ENCODE measurements at regions not wholly inside any gene's neighbourhood (a gene's known extent, or its start where the extent isn't known, plus 50 kb on each side); places are given as distances from the start of the nearest gene placed in this dataset.

DNA sequence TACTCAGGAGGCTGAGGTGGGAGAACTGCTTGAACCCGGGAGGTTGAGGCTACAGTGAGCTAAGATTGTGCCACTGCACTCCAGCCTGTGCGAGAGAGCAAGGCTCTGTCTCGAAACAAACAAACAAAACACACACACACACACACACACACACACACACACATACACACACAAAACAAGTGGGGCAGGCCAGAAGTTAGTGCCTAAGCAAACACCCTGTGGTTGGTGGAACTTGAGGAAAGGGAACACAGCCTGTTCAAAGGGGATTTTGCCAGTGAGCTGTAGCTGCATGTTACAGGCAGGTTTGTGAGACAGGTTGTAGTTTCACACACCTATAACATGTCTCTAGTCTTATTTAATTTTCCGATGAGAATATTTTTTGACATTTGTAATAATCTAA lies 175.3 kb upstream of the CLEC14A start:
- intact Hi-C loops (cut with DNase I): no loop called here
- no peaks in the 10 kb centered on the region for H3K4me1 ChIP-seq (ENCODE audit: control insufficient read depth in 2 of 3, insufficient read depth in 2 of 3, low read depth in 1 of 3, low read length in 3 of 3)
- H3K9me3 ChIP-seq (ENCODE audit: control insufficient read depth in 2 of 3, insufficient read depth in 1 of 3, low read length in 3 of 3): no peaks in the 10 kb centered on the region
- H3K27ac ChIP-seq (ENCODE audit: low read depth in 2 of 2, low read length in 2 of 2): no peak overlapping the region
- no peaks in the 10 kb centered on the region for H3K36me3 ChIP-seq (ENCODE audit: control insufficient read depth in 2 of 3, insufficient read depth in 3 of 3, low read length in 3 of 3)
- H3K27me3 ChIP-seq (ENCODE audit: control insufficient read depth, insufficient read depth, low read length): no peaks in the 10 kb centered on the region
- FAIRE-seq (no peak), DNase-seq (no peak)
- no peak overlapping the region for H3K9ac ChIP-seq (ENCODE audit: low read length in 3 of 3)
- no peak overlapping the region for H3K4me3 ChIP-seq (ENCODE audit: low read length in 3 of 3)
- TF ChIP-seq, protein P1, sequence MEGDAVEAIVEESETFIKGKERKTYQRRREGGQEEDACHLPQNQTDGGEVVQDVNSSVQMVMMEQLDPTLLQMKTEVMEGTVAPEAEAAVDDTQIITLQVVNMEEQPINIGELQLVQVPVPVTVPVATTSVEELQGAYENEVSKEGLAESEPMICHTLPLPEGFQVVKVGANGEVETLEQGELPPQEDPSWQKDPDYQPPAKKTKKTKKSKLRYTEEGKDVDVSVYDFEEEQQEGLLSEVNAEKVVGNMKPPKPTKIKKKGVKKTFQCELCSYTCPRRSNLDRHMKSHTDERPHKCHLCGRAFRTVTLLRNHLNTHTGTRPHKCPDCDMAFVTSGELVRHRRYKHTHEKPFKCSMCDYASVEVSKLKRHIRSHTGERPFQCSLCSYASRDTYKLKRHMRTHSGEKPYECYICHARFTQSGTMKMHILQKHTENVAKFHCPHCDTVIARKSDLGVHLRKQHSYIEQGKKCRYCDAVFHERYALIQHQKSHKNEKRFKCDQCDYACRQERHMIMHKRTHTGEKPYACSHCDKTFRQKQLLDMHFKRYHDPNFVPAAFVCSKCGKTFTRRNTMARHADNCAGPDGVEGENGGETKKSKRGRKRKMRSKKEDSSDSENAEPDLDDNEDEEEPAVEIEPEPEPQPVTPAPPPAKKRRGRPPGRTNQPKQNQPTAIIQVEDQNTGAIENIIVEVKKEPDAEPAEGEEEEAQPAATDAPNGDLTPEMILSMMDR (IDR thresholded peaks at IDR 0.05; ENCODE audit: borderline replicate concordance, extremely low read depth, insufficient read depth): no peak

DNA sequence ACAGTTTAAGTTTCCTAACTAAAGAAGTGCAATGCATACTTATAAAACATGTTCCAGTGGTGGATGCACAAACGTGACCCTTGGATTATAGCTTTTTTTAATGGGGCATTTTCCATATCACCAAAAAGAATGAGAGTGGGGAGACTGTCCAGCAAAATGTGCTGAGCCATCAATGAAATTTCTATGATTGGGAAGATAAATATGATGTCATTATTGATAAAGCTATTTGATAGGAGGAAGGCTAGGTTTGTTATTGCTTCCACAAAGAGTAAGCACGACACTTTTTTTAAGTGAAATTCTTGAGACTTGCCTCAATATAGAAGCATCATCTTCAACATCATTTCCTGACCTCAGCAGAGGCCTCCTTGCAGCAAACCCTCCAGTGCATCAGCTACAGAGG lies 174.6 kb upstream of the CLEC14A start:
- Histone ChIP-seq H3K27me3 (ENCODE audit: control insufficient read depth, insufficient read depth, low read length) (no peaks in the 10 kb centered on the region), H3K36me3 (ENCODE audit: control insufficient read depth in 2 of 3, insufficient read depth in 3 of 3, low read length in 3 of 3) (no peaks in the 10 kb centered on the region), H3K9ac (ENCODE audit: low read length in 3 of 3) (no peak overlapping the region), H3K9me3 (ENCODE audit: control insufficient read depth in 2 of 3, insufficient read depth in 1 of 3, low read length in 3 of 3) (no peaks in the 10 kb centered on the region), H3K4me1 (ENCODE audit: control insufficient read depth in 2 of 3, insufficient read depth in 2 of 3, low read depth in 1 of 3, low read length in 3 of 3) (no peaks in the 10 kb centered on the region), H3K27ac (ENCODE audit: low read depth in 2 of 2, low read length in 2 of 2) (no peak overlapping the region), H3K4me3 (ENCODE audit: low read length in 3 of 3) (no peak overlapping the region)
- no peak for DNase-seq
- no peak for FAIRE-seq
- intact Hi-C loops (cut with DNase I): no loop called here
- TF ChIP-seq, protein P1 (IDR thresholded peaks at IDR 0.05; ENCODE audit: borderline replicate concordance, extremely low read depth, insufficient read depth): no peak

DNA sequence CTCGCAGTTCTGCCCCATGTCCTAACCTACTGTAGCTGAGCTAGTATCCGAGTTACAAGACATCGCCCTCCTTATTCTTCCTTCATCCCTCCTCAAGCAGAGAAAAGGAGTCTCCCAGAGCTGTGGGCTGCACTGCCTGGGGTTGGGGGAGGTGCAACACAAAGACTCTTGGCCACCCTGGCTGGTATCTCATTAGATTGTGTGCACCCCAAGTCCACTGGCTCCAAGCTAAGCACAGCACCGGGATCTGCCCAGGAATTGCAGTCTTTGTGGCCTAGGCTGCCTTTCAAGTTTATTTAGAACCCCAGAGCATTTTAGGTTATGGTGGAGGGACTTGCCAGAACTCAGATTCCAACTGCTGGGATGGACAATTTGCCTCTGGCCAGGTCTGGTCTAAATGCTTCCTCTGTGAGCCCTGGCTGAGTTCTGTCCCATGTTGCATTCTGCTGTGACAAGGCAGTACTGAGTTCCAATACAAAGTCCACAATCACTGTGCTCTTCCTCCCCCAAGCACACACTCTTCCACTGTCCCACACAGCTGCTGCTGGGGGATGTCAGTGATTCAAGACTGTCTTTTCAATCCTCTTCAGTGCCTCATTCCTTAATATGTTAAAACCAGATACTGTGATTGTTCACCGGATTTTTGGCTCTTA lies 169.6 kb upstream of the CLEC14A start:
- FAIRE-seq (no peak), DNase-seq (no peak)
- H3K27me3 ChIP-seq (ENCODE audit: control insufficient read depth, insufficient read depth, low read length): no peaks in the 10 kb centered on the region
- TF ChIP-seq, protein P1 (IDR thresholded peaks at IDR 0.05; ENCODE audit: borderline replicate concordance, extremely low read depth, insufficient read depth): no peak
- no peak overlapping the region for H3K9ac ChIP-seq (ENCODE audit: low read length in 3 of 3)
- no peaks in the 10 kb centered on the region for H3K36me3 ChIP-seq (ENCODE audit: control insufficient read depth in 2 of 3, insufficient read depth in 3 of 3, low read length in 3 of 3)
- intact Hi-C loops (cut with DNase I): no loop called here
- H3K27ac ChIP-seq (ENCODE audit: low read depth in 2 of 2, low read length in 2 of 2): no peak overlapping the region
- no peaks in the 10 kb centered on the region for H3K4me1 ChIP-seq (ENCODE audit: control insufficient read depth in 2 of 3, insufficient read depth in 2 of 3, low read depth in 1 of 3, low read length in 3 of 3)
- H3K9me3 ChIP-seq (ENCODE audit: control insufficient read depth in 2 of 3, insufficient read depth in 1 of 3, low read length in 3 of 3): peaks cover 0 to 6% (median 3%) of the 10 kb centered on the region in 3 donors
- no peak overlapping the region for H3K4me3 ChIP-seq (ENCODE audit: low read length in 3 of 3)

DNA sequence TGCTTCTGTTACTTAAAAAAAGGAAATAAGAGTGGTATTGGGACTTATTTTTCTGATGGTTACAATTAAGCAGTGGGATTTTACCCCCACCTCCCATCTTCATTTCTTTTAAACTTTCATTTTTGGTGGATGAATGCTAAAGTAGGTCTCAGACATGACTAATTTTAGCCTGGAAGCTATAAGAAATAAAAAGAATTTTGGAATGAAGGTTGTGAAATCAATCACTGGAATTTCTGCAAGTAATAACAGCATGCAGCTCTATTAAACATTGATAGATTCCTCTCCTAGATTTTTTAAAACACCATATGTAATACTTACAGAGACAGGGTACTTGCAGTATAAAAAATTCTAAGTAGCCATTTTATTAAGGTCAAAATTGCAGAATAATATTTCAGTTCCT lies 164.2 kb upstream of the CLEC14A start:
- DNase-seq (no peak), FAIRE-seq (no peak)
- TF ChIP-seq, protein P1 (IDR thresholded peaks at IDR 0.05; ENCODE audit: borderline replicate concordance, extremely low read depth, insufficient read depth): no peak

More for the DNA sequence above, 164.2 kb upstream of the CLEC14A start:
- Histone ChIP-seq H3K27ac (ENCODE audit: low read depth in 2 of 2, low read length in 2 of 2) (no peak overlapping the region), H3K9me3 (ENCODE audit: control insufficient read depth in 2 of 3, insufficient read depth in 1 of 3, low read length in 3 of 3) (peaks cover 0 to 6% (median 3%) of the 10 kb centered on the region in 3 donors), H3K36me3 (ENCODE audit: control insufficient read depth in 2 of 3, insufficient read depth in 3 of 3, low read length in 3 of 3) (no peaks in the 10 kb centered on the region), H3K4me3 (ENCODE audit: low read length in 3 of 3) (no peak overlapping the region), H3K4me1 (ENCODE audit: control insufficient read depth in 2 of 3, insufficient read depth in 2 of 3, low read depth in 1 of 3, low read length in 3 of 3) (no peaks in the 10 kb centered on the region), H3K27me3 (ENCODE audit: control insufficient read depth, insufficient read depth, low read length) (no peaks in the 10 kb centered on the region), H3K9ac (ENCODE audit: low read length in 3 of 3) (no peak overlapping the region)
- intact Hi-C loops (cut with DNase I): no loop called here
